Glomerular visceral epithelial cell (primary cell): ENCODE measurements at regions not wholly inside any gene's neighbourhood (a gene's known extent, or its start where the extent isn't known, plus 50 kb on each side); places are given as distances from the start of the nearest gene placed in this dataset.

Source experiments
- DNase-seq: peaks from one replicate; pipeline ENCODE4 v3.0.0-alpha.2; 2016; ENCODE audit errors: extremely low spot score

- no peak for DNase-seq
Measured at GRCh38 chr10:91335147-91335546, 75.0 kb upstream of the HECTD2 start.

- no peak for DNase-seq
Measured at GRCh38 chr10:91339729-91340128, 70.4 kb upstream of the HECTD2 start.

DNA sequence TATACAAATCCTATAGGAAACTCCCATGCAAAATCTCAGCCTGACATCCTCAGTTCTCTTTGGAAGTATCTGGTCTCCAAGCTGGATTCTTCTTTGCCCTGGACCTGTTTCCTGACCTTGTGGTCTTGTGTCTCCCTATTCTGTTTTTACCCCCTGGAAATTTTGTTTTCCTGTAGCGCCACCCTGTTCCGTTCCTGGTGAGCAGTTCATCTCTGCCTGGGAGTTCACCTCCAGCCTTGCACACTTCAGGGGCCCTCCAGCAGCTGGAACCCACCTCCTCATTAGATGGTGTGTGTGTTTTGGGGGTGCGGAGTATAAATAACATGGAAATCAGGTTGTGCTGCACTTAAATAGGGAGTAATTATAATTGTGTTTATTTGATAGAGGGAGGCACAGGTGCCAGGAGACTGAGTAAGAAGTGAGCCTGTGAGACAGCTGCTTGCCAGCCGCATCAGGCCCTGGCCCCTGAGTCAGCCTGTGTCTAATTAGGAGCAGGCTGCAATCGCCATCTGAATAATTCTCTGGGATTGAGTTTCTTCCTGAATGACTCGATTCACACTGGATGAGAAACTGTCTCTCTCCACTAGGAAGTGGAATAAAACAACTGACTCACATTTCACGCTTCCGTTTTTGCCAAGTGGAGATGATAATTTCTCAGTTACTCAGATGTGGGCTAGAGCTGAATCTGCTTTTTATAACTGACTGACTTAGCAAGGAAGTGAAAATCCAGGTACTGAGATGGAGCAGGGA, 69.4 kb upstream of the HECTD2 start:
- peak; percentile 77 for DNase-seq

- DNase-seq, result no peak
Measured at GRCh38 chr10:91341686-91342085, 68.5 kb upstream of the HECTD2 start.

DNA sequence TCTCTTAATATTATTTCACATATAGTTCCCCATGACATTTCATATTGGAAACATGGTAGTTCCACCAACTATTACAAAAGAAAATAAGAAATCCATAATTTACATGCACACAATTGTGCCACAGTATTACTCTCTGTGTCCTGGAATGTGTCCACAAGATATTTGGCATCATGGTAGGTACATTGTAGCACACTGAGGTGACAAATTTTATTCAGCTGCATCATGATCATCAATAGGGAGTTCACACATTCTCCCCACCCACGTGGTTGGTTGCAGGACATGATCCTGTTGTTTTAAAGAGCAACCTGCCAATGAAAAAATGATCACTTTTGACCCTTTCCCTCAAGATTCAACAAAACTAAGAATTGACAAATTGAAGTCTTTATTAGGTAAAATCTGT, 67.1 kb upstream of the HECTD2 start:
- DNase-seq, result no peak

GRCh38 chr10:91344117-91344856, 65.9 kb upstream of the HECTD2 start:
- DNase-seq, result no peak

- DNase-seq, result no peak
Measured at GRCh38 chr10:91345716-91346115, 64.4 kb upstream of the HECTD2 start.

DNA sequence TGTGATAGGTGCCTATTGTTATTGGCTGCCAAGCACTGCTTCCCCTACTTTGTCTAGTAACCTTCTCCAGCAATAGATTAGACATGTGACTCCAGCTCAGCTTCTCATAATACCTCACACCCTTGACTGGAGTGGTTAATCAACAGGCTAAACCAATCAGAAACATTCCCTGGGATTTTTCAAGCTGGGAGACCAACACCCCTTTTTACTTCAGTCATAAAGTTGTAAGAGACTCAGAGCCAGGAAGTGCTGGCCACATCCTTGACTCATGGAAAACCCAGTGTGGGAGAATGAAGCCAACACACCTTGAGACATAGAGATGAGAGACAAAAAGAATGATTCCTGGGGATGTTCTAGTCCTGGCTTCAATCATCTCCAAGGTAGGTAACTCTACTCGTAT, 62.6 kb upstream of the HECTD2 start:
- DNase-seq, result no peak

- DNase-seq, result peak; percentile 78
Measured at GRCh38 chr10:91349381-91349780, 60.8 kb upstream of the HECTD2 start.

DNA sequence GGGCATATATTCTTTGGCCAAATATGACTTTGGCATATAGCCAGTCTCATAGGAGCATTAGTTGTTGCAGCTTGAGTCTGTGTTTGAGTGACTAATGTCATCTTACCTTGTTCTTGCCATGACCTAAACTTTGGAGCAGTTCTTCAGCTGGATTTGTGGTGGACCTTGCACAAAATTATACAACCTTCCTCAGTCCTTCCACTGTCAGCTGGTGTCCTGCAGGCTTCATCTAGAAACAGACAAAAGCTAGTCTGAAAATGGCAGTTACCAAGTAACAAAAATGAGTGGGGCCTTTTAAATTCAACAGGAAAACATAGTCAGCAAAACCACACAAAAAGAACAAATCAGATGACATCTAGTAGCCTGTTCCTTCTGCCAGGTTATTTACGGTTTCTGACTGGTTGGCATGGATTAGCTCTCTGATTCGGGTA, 59.5 kb upstream of the HECTD2 start:
- DNase-seq, result peak; percentile 35

- no peak for DNase-seq
Measured at GRCh38 chr10:91352760-91353159, 57.4 kb upstream of the HECTD2 start.

DNA sequence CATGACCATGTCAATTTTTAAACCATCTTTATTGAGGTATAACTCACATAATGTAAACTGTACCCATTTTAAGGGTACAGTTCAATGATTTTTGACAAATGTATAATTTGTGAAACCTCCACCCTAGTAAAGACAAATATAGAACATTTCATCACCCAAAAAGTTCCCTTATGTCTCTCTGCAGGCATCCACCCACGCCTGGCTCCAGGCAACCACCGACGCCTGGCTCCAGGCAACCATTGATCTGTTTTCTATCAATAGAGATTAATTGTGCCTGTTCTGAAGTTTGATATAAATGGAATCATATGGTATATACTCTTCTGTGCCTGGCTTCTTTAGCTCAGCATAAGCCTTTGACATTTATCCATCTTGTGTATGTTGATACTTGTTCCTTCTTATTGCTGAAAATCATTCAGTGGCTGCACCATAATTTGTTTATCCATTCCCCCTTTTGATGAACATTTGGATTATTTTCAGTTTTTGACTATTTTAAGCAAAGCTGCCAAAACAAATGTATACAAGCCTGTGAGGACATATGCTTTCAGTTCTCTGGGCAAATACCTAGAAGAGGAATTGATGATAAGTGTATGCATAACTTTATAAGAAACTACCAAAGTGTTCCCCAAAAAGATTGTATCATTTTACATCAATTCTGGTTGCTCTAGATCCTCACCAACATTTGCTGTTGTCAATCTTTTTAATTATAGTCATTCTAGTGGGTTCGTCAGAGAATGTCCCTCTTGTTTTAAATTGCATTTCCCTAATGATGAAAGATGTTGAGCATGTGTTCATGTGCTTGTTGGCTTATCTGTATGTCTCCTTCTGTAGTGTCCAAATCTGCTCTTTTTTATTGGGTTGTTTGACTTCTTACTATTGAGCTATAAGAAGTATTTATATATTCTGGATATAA, 55.7 kb upstream of the HECTD2 start:
- no peak for DNase-seq

- no peak for DNase-seq
Measured at GRCh38 chr10:91355998-91356397, 54.1 kb upstream of the HECTD2 start.

DNA sequence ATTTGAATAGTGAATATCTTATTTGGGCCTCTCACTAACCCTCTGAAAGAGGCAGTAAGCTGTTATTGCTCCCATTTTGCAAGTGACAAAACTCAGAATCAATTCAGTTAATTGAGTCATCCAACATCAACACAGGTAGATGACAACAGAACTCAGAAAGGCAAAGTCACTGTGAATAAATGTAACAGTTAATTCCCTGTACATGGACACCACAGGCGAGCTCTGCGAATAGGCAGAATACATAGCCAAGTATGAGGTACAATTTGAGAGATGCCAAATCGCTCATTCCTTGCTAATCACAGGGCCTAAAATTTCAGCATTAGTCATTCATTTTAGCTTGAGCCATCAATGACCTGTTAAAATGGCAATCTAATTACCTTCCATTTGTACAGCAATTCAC, 52.6 kb upstream of the HECTD2 start:
- no peak for DNase-seq
